Kidney (tissue), 13 donors: ENCODE measurements at regions not wholly inside any gene's neighbourhood (a gene's known extent, or its start where the extent isn't known, plus 50 kb on each side); places are given as distances from the start of the nearest gene placed in this dataset.

Experiments used
- DNase-seq, 5 donors: peaks; one replicate each; pipeline ENCODE4 v3.0.0-alpha.2; 2013 to 2020
- FAIRE-seq: peaks from 2 replicates; lab custom pipeline; 2012; peaks lifted over from hg19 to GRCh38; lab: Jason Lieb, UNC
- H3K27ac ChIP-seq, 2 donors: one replicate each; pipeline ENCODE4 v1.7.0; 2013; ENCODE audit warnings: low read depth in 2 of 2, low read length in 2 of 2, inconsistent platforms in 1 of 2
- H3K27me3 ChIP-seq: one replicate; pipeline ENCODE4 v1.7.1; 2013; ENCODE audit warnings: low read length, inconsistent platforms; ENCODE audit not compliant: control insufficient read depth, insufficient read depth
- H3K36me3 ChIP-seq, 3 donors: one replicate each; pipeline versions ENCODE4 v1.7.0 to v1.7.1; 2013; ENCODE audit warnings: low read length in 3 of 3, control low read depth in 1 of 3, inconsistent platforms in 1 of 3; ENCODE audit not compliant: insufficient read depth in 3 of 3, control insufficient read depth in 2 of 3
- H3K4me1 ChIP-seq, 3 donors: one replicate each; pipeline versions ENCODE4 v1.7.0 to v1.7.1; 2013; ENCODE audit warnings: low read length in 3 of 3, inconsistent platforms in 1 of 3, low read depth in 1 of 3; ENCODE audit not compliant: control insufficient read depth in 2 of 3, insufficient read depth in 2 of 3
- H3K4me3 ChIP-seq, 3 donors: one replicate each; pipeline versions ENCODE4 v1.7.0 to v1.8.1; 2013; ENCODE audit warnings: low read length in 3 of 3, control low read depth in 1 of 3, inconsistent platforms in 1 of 3
- H3K9ac ChIP-seq, 3 donors: one replicate each; pipeline versions ENCODE4 v1.7.0 to v1.7.1; 2013; ENCODE audit warnings: low read length in 3 of 3, control low read depth in 1 of 3, inconsistent platforms in 1 of 3
- H3K9me3 ChIP-seq, 3 donors: one replicate each; pipeline versions ENCODE4 v1.7.0 to v1.7.1; 2013; ENCODE audit warnings: low read length in 3 of 3, control low read depth in 1 of 3, inconsistent platforms in 1 of 3; ENCODE audit not compliant: control insufficient read depth in 2 of 3, insufficient read depth in 1 of 3
- intact Hi-C: fragments of 100-400 bp; cut with DNase I; formaldehyde crosslinking; loops from one replicate; pipeline ENCODE4 v1.11.1; 2022
- TF ChIP-seq, protein P1 (sequence below): IDR thresholded peaks from 3 replicates; pipeline ENCODE4 v1.5.1; 2012; ENCODE audit warnings: mild to moderate bottlenecking, moderate library complexity, borderline replicate concordance; ENCODE audit not compliant: insufficient read depth; ENCODE audit errors: extremely low read depth
- donor health status: control.
- donor health status: control.
- donor health status: control.
- donor health status: control.
- donor health status: control.
- donor health status: DM: yes; HTN: yes; CAD: no.
- donor health status: Normal renal cell carcinoma (clear cell type).

DNA sequence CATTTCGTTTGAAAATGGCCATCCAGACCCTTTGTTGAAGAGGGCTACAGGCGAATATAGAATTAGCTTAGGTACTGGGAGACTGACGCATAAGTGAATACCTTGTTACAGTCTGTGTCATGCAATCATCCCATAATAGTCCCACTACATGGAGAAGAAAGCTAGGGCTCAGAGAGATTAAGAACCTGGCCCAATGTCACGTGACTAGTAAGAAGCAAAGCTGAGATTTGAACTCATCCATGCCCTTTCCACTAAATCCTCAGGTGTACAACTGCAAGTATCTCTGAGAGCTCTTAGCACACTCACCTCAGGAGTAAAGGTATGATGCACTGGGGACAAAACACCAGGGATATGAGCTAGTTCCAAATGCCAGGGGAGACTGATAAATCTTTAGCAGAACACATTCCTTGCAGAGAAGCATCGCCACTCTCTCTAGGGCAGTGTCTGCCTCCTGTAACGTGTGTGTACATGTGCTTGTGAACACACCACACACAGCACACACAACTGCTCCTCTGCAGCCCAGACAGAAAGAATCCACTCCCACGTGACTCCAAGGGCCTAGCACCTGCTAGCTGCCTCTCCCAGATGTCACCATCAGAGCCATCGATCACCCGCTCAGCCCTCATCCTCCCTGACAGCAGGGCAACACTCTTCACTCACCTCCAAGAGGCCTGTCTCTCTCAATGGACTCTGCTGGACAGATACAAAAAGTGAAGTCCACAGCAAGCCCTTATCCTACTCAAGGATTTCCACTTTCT lies 402.8 kb downstream of the NXPE2 start:
- Histone ChIP-seq H3K27me3 (no peaks in the 10 kb centered on the region), H3K36me3 (no peaks in the 10 kb centered on the region), H3K4me1 (no peaks in the 10 kb centered on the region), H3K9ac (no peak overlapping the region), H3K9me3 (no peaks in the 10 kb centered on the region), H3K4me3 (no peak overlapping the region), H3K27ac (no peak overlapping the region)
- DNase-seq (no peak), FAIRE-seq (no peak)
- intact Hi-C loops = no loop called here
- TF ChIP-seq, protein P1, sequence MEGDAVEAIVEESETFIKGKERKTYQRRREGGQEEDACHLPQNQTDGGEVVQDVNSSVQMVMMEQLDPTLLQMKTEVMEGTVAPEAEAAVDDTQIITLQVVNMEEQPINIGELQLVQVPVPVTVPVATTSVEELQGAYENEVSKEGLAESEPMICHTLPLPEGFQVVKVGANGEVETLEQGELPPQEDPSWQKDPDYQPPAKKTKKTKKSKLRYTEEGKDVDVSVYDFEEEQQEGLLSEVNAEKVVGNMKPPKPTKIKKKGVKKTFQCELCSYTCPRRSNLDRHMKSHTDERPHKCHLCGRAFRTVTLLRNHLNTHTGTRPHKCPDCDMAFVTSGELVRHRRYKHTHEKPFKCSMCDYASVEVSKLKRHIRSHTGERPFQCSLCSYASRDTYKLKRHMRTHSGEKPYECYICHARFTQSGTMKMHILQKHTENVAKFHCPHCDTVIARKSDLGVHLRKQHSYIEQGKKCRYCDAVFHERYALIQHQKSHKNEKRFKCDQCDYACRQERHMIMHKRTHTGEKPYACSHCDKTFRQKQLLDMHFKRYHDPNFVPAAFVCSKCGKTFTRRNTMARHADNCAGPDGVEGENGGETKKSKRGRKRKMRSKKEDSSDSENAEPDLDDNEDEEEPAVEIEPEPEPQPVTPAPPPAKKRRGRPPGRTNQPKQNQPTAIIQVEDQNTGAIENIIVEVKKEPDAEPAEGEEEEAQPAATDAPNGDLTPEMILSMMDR = no peak

DNA sequence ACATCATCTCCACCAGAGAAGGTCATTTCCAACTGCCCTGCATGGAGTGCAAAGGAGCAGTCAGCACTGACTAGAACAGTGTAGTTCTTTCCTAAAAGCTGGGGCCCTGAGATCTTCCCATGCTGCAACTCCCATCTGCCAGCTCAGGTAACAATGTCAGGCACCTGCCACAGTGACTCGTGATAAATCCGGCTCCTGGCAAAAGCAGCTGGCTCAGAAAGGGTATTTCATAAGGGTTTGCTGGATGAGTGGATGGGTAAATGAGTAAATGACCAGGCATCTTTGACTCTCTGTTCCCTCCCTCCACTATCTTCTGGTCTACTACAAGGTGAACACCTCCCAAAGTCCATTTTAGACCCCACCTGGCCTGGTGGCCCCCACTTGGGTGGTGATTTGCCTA lies 403.6 kb downstream of the NXPE2 start:
- Histone ChIP-seq H3K9me3 (no peaks in the 10 kb centered on the region), H3K9ac (no peak overlapping the region), H3K36me3 (no peaks in the 10 kb centered on the region), H3K27ac (no peak overlapping the region), H3K4me1 (no peaks in the 10 kb centered on the region), H3K4me3 (no peak overlapping the region), H3K27me3 (no peaks in the 10 kb centered on the region)
- DNase-seq (no peak), FAIRE-seq (no peak)
- intact Hi-C loops = no loop called here
- TF ChIP-seq, protein P1 = no peak

DNA sequence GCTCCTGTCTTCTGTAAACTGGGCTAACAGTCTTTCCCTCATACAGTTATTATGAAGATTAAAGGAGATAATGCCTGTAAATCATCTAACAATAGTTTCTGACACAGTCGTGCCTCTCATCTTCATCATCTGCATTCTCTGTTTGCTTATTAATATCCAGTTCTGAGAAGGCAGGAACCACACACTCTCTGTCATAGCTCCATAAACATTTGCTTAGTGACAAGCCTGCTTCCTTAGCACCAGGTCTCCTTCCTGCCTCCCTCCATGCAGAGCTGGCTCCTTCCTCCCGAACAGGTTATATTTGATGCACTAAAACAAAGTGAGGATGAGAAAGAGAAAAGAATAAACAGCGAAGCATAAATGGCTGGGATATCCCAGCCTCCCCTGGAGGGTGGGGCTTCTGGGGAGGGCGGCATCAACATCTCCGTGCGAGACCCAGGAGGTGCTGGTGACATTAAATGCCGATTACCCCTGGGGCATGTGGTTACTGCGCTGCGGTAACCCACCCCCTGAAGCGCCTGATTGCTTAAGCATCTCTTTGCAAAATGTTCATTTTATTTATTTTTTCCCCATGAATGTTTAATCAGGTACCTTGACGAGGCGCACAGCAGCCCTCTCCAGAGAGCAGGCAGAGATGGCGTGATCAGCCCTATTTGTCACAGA lies 404.9 kb downstream of the NXPE2 start:
- DNase-seq (no peak), FAIRE-seq (no peak)
- Histone ChIP-seq H3K4me3 (no peak overlapping the region), H3K4me1 (no peaks in the 10 kb centered on the region), H3K27ac (no peak overlapping the region), H3K9ac (no peak overlapping the region), H3K36me3 (no peaks in the 10 kb centered on the region), H3K9me3 (no peaks in the 10 kb centered on the region), H3K27me3 (no peaks in the 10 kb centered on the region)
- intact Hi-C loops = no loop called here
- TF ChIP-seq, protein P1 = no peak
